ENCODE measurements at regions not wholly inside any gene's neighbourhood (a gene's known extent, or its start where the extent isn't known, plus 50 kb on each side); places are given as distances from the start of the nearest gene placed in this dataset.

- no peak for DNase-seq
- Histone ChIP-seq H3K27ac (no peak overlapping the region), H3K27me3 (no peaks in the 10 kb centered on the region), H3K4me3 (no peak overlapping the region), H3K9me3 (no peaks in the 10 kb centered on the region), H3K36me3 (no peaks in the 10 kb centered on the region), H3K4me1 (peaks cover 0 to 6% (median 0%) of the 10 kb centered on the region in 4 donors)
- intact Hi-C loops (cut with DNase I): no loop called here
- WGBS (ENCODE audit: insufficient coverage, low coverage, low lambda C conversion rate, missing lambda C conversion rate): 66% methylated on average over 2 of the region's 2 CpGs
- ATAC-seq: no peak
- no peak for TF ChIP-seq POLR2A (IDR thresholded peaks at IDR 0.05)
- TF ChIP-seq, protein P1, sequence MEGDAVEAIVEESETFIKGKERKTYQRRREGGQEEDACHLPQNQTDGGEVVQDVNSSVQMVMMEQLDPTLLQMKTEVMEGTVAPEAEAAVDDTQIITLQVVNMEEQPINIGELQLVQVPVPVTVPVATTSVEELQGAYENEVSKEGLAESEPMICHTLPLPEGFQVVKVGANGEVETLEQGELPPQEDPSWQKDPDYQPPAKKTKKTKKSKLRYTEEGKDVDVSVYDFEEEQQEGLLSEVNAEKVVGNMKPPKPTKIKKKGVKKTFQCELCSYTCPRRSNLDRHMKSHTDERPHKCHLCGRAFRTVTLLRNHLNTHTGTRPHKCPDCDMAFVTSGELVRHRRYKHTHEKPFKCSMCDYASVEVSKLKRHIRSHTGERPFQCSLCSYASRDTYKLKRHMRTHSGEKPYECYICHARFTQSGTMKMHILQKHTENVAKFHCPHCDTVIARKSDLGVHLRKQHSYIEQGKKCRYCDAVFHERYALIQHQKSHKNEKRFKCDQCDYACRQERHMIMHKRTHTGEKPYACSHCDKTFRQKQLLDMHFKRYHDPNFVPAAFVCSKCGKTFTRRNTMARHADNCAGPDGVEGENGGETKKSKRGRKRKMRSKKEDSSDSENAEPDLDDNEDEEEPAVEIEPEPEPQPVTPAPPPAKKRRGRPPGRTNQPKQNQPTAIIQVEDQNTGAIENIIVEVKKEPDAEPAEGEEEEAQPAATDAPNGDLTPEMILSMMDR (IDR thresholded peaks at IDR 0.05): no peak
Measured at GRCh38 chr3:150330174-150330573, 77.9 kb upstream of the TSC22D2 start.

GRCh38 chr3:150329408-150329807, 78.7 kb upstream of the TSC22D2 start:
- Histone ChIP-seq H3K27me3 (no peaks in the 10 kb centered on the region), H3K4me1 (peaks cover 0 to 6% (median 0%) of the 10 kb centered on the region in 4 donors), H3K9me3 (no peaks in the 10 kb centered on the region), H3K4me3 (no peak overlapping the region), H3K27ac (no peak overlapping the region), H3K36me3 (no peaks in the 10 kb centered on the region)
- DNase-seq: no peak
- TF ChIP-seq POLR2A (IDR thresholded peaks at IDR 0.05): no peak
- TF ChIP-seq, protein P1 (IDR thresholded peaks at IDR 0.05): no peak
- intact Hi-C loops (cut with DNase I): no loop called here
- WGBS (ENCODE audit: insufficient coverage, low coverage, low lambda C conversion rate, missing lambda C conversion rate): 67% methylated on average over 1 of the region's 1 CpG
- ATAC-seq: no peak

GRCh38 chr3:150328654-150329040, 79.5 kb upstream of the TSC22D2 start:
- Histone ChIP-seq H3K9me3 (no peaks in the 10 kb centered on the region), H3K27ac (no peak overlapping the region), H3K4me1 (peaks cover 0 to 6% (median 0%) of the 10 kb centered on the region in 4 donors), H3K27me3 (no peaks in the 10 kb centered on the region), H3K4me3 (no peak overlapping the region), H3K36me3 (no peaks in the 10 kb centered on the region)
- ATAC-seq (no peak), DNase-seq (no peak)
- 85% methylated on average over 2 of the region's 2 CpGs for WGBS (ENCODE audit: insufficient coverage, low coverage, low lambda C conversion rate, missing lambda C conversion rate)
- TF ChIP-seq, protein P1 (IDR thresholded peaks at IDR 0.05): no peak
- no peak for TF ChIP-seq POLR2A (IDR thresholded peaks at IDR 0.05)
- intact Hi-C loops (cut with DNase I): no loop called here

GRCh38 chr3:150327678-150328653, 80.1 kb upstream of the TSC22D2 start:
- intact Hi-C loops (cut with DNase I): no loop called here
- TF ChIP-seq POLR2A (IDR thresholded peaks at IDR 0.05): no peak
- TF ChIP-seq, protein P1 (IDR thresholded peaks at IDR 0.05): no peak

More at GRCh38 chr3:150327678-150328653, 80.1 kb upstream of the TSC22D2 start:
- ATAC-seq: no peak
- 84% methylated on average over 10 of the region's 13 CpGs for WGBS (ENCODE audit: insufficient coverage, low coverage, low lambda C conversion rate, missing lambda C conversion rate)
- Histone ChIP-seq H3K4me1 (peaks cover 0 to 6% (median 0%) of the 10 kb centered on the region in 4 donors), H3K36me3 (no peaks in the 10 kb centered on the region), H3K27ac (no peak overlapping the region), H3K27me3 (no peaks in the 10 kb centered on the region), H3K9me3 (no peaks in the 10 kb centered on the region), H3K4me3 (no peak overlapping the region)
- DNase-seq: no peak
